KMS-11 (cell line): ENCODE measurements at regions not wholly inside any gene's neighbourhood (a gene's known extent, or its start where the extent isn't known, plus 50 kb on each side); places are given as distances from the start of the nearest gene placed in this dataset.

ENCODE experiments used
- H2AFZ ChIP-seq: fragments of 200-600 bp; sonication (generic); 2 replicates; pipeline ENCODE4 v1.6.1; 2016; ENCODE audit warnings: antibody characterized with exemption, mixed run types, low read depth
- H3K27ac ChIP-seq: fragments of 200-600 bp; sonication (generic); 2 replicates; pipeline ENCODE4 v1.6.1; 2016; ENCODE audit warnings: mild to moderate bottlenecking, mixed run types
- H3K27me3 ChIP-seq: fragments of 200-600 bp; sonication (generic); 2 replicates; pipeline ENCODE4 v1.6.1; 2017; ENCODE audit warnings: mild to moderate bottlenecking, low read depth, mixed run types, moderate library complexity; ENCODE audit not compliant: insufficient read depth
- H3K36me3 ChIP-seq: fragments of 200-600 bp; sonication (generic); 2 replicates; pipeline ENCODE4 v1.6.1; 2017; ENCODE audit warnings: mild to moderate bottlenecking, mixed run types; ENCODE audit not compliant: insufficient read depth
- H3K4me1 ChIP-seq: fragments of 200-600 bp; sonication (generic); 2 replicates; pipeline ENCODE4 v1.6.1; 2016; ENCODE audit warnings: mild to moderate bottlenecking, low read depth, mixed run types; ENCODE audit not compliant: poor library complexity, severe bottlenecking
- H3K4me2 ChIP-seq: fragments of 200-600 bp; sonication (generic); 2 replicates; pipeline ENCODE4 v1.7.0; 2016; ENCODE audit warnings: mild to moderate bottlenecking, mixed run types
- H3K4me3 ChIP-seq: fragments of 200-600 bp; sonication (generic); IDR thresholded peaks from 2 replicates; pipeline ENCODE4 v1.6.1; 2017; ENCODE audit warnings: low read depth, low read length, mixed read lengths; ENCODE audit not compliant: insufficient read depth
- H3K79me2 ChIP-seq: fragments of 200-600 bp; sonication (generic); 2 replicates; pipeline ENCODE4 v1.6.1; 2016; ENCODE audit warnings: low read depth, mixed run types; ENCODE audit not compliant: insufficient read depth
- H3K9ac ChIP-seq: fragments of 200-600 bp; sonication (generic); 2 replicates; pipeline ENCODE4 v1.6.1; 2016; ENCODE audit warnings: mild to moderate bottlenecking, mixed run types
- H4K20me1 ChIP-seq: fragments of 200-600 bp; sonication (generic); 2 replicates; pipeline ENCODE4 v1.6.1; 2016; ENCODE audit warnings: mild to moderate bottlenecking, mixed run types; ENCODE audit not compliant: insufficient read depth
- CTCF ChIP-seq: fragments of 200-600 bp; sonication (generic); conservative IDR thresholded peaks from 2 replicates; pipeline ENCODE4 v1.6.1; 2017; ENCODE audit warnings: low read depth, mild to moderate bottlenecking, antibody characterized with exemption, low read length, moderate library complexity, mixed read lengths

GRCh38 chr2:60643747-60644146, 90.3 kb upstream of the BCL11A start:
- no peak overlapping the region for H3K4me2 ChIP-seq

DNA sequence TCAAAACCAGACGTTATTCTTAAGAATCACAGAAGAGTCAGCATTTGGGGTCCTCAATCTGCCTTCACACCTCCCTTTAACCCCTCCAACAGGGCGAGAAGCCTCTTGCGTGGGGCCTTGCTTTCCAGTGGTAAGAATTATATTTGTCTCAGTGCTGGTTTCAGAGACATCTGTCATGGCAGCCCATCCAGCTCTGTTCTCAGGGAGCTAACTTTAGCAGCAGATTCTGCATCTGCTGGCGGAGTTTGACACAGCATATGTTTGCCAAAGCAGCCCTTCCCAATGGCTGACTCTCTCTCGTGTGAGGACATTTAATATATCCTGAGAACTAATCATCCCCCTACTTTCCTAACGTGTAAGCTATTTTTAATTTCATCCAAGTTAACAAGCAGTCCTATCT, 91.5 kb upstream of the BCL11A start:
- Histone ChIP-seq H3K9ac (no peak overlapping the region), H3K36me3 (no peaks in the 10 kb centered on the region), H4K20me1 (no peaks in the 10 kb centered on the region), H3K27me3 (no peaks in the 10 kb centered on the region), H2AFZ (peak overlapping the region; percentile 55; the same call in 1 of the 2 replicates), H3K27ac (no peak overlapping the region), H3K4me2 (peak overlapping the region; percentile 11; the same call in 1 of the 2 replicates), H3K79me2 (no peaks in the 10 kb centered on the region), H3K4me1 (peaks cover 20% of the 10 kb centered on the region), H3K4me3 (no peak overlapping the region)
- no peak for TF ChIP-seq CTCF

More at GRCh38 chr2:60643747-60644146, 90.3 kb upstream of the BCL11A start:
- Histone ChIP-seq H4K20me1 (no peaks in the 10 kb centered on the region), H3K36me3 (no peaks in the 10 kb centered on the region), H3K4me1 (peaks cover 20% of the 10 kb centered on the region), H3K27me3 (no peaks in the 10 kb centered on the region), H2AFZ (no peak overlapping the region), H3K27ac (no peak overlapping the region), H3K79me2 (no peaks in the 10 kb centered on the region), H3K4me3 (no peak overlapping the region), H3K9ac (no peak overlapping the region)
- no peak for TF ChIP-seq CTCF

DNA sequence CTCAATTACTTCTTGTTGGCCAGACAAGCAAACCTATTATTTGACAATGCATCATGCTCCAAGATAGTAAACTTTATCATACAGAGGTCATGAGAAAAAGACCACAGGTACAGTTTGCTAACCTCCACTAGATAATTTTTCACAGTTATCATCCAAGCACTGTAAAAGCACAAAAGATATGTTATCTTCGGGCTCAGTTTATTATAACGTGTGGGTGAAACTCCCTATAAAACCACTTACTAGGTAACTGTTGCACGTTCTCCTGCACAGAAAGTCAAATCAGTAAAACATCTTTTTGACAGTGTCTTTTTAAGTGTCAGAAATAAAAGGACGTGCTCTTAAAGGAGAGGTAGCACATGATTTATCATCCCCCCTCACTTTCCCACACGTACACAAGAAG, 94.7 kb upstream of the BCL11A start:
- Histone ChIP-seq H3K4me1 (peaks cover 13% of the 10 kb centered on the region), H3K27me3 (no peaks in the 10 kb centered on the region), H3K36me3 (no peaks in the 10 kb centered on the region), H3K9ac (no peak overlapping the region), H4K20me1 (no peaks in the 10 kb centered on the region), H3K4me2 (no peak overlapping the region), H3K27ac (no peak overlapping the region), H3K4me3 (no peak overlapping the region), H3K79me2 (no peaks in the 10 kb centered on the region), H2AFZ (no peak overlapping the region)
- no peak for TF ChIP-seq CTCF

GRCh38 chr2:60649721-60650120, 96.3 kb upstream of the BCL11A start:
- no peaks in the 10 kb centered on the region for H3K36me3 ChIP-seq
- no peak overlapping the region for H3K4me2 ChIP-seq
- H3K27ac ChIP-seq, result no peak overlapping the region
- TF ChIP-seq CTCF, result no peak
- no peaks in the 10 kb centered on the region for H3K79me2 ChIP-seq
- no peaks in the 10 kb centered on the region for H4K20me1 ChIP-seq
- H3K4me3 ChIP-seq, result no peak overlapping the region
- peaks cover 8% of the 10 kb centered on the region for H3K4me1 ChIP-seq
- no peak overlapping the region for H2AFZ ChIP-seq
- no peaks in the 10 kb centered on the region for H3K27me3 ChIP-seq
- H3K9ac ChIP-seq, result no peak overlapping the region
